ENCODE measurements at regions not wholly inside any gene's neighbourhood (a gene's known extent, or its start where the extent isn't known, plus 50 kb on each side); places are given as distances from the start of the nearest gene placed in this dataset.

DNA sequence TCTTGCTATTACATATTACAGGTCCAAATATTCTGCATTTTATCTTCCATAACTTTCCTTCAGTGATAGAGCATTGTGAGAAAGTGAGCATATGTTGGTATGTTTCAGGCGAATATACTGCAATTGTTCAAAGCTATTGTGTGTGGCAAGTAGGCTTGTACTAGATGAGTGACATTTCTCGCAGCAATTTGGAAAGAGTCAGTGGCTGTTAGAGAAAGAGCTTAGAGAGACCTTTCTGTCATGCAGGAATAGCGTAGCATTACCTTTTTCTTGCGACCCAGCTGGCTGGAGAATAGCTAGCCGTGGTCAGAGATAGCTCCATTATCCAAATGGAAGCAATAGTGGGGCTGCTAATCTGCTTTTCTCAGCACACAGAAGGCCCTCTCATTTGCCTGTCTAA is 678.5 kb upstream of the FOXG1 start:
- TF ChIP-seq POLR2AphosphoS5 (IDR thresholded peaks at IDR 0.05) (no peak), EP300 (IDR thresholded peaks at IDR 0.05) (no peak), POLR2A (IDR thresholded peaks at IDR 0.05) (no peak)
- TF ChIP-seq, protein P1, sequence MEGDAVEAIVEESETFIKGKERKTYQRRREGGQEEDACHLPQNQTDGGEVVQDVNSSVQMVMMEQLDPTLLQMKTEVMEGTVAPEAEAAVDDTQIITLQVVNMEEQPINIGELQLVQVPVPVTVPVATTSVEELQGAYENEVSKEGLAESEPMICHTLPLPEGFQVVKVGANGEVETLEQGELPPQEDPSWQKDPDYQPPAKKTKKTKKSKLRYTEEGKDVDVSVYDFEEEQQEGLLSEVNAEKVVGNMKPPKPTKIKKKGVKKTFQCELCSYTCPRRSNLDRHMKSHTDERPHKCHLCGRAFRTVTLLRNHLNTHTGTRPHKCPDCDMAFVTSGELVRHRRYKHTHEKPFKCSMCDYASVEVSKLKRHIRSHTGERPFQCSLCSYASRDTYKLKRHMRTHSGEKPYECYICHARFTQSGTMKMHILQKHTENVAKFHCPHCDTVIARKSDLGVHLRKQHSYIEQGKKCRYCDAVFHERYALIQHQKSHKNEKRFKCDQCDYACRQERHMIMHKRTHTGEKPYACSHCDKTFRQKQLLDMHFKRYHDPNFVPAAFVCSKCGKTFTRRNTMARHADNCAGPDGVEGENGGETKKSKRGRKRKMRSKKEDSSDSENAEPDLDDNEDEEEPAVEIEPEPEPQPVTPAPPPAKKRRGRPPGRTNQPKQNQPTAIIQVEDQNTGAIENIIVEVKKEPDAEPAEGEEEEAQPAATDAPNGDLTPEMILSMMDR (IDR thresholded peaks at IDR 0.05): no peak

Measured in gastroesophageal sphincter (tissue), 3 donors.